Progenitor cell of endocrine pancreas (in vitro differentiated cells): ENCODE measurements at regions not wholly inside any gene's neighbourhood (a gene's known extent, or its start where the extent isn't known, plus 50 kb on each side); places are given as distances from the start of the nearest gene placed in this dataset.

ENCODE experiments used
- DNase-seq: peaks from one replicate; pipeline ENCODE4 v3.0.0; 2021; ENCODE audit warnings: low spot score; ENCODE audit not compliant: unreplicated experiment
- H3K27ac Mint-ChIP-seq: 2 replicates; pipeline ENCODE4 v1.8.0; 2021; ENCODE audit warnings: mild to moderate bottlenecking, moderate library complexity, mixed read lengths
- H3K27me3 Mint-ChIP-seq: 2 replicates; pipeline ENCODE4 v1.8.0; 2021; ENCODE audit warnings: mixed read lengths
- H3K36me3 Mint-ChIP-seq: 2 replicates; pipeline ENCODE4 v1.8.0; 2022; ENCODE audit warnings: mixed read lengths; ENCODE audit not compliant: insufficient read depth
- H3K4me1 Mint-ChIP-seq: 2 replicates; pipeline ENCODE4 v1.8.0; 2021; ENCODE audit warnings: low read depth, mixed read lengths
- H3K4me3 Mint-ChIP-seq: 2 replicates; pipeline ENCODE4 v1.8.0; 2021; ENCODE audit warnings: low read depth, mild to moderate bottlenecking, moderate library complexity, mixed read lengths
- H3K9me3 Mint-ChIP-seq: 2 replicates; pipeline ENCODE4 v1.8.0; 2021; ENCODE audit warnings: low read depth, mixed read lengths
- CTCF ChIP-seq: fragments of 200-600 bp; sonication (generic); IDR thresholded peaks from one replicate; pipeline ENCODE4 v1.5.0; 2021; ENCODE audit warnings: antibody characterized with exemption, mild to moderate bottlenecking; ENCODE audit not compliant: unreplicated experiment

GRCh38 chr1:95954585-95954984 lies 720.6 kb downstream of the RWDD3 start:
- Mint-ChIP-seq H3K27ac (no peak overlapping the region), H3K9me3 (peaks cover 7% of the 10 kb centered on the region), H3K4me1 (peaks cover 18% of the 10 kb centered on the region), H3K4me3 (no peak overlapping the region), H3K27me3 (no peaks in the 10 kb centered on the region), H3K36me3 (no peaks in the 10 kb centered on the region)
- TF ChIP-seq CTCF: no peak
- no peak for DNase-seq

- DNase-seq: no peak
- H3K4me1 Mint-ChIP-seq: peaks cover 18% of the 10 kb centered on the region
- no peaks in the 10 kb centered on the region for H3K27me3 Mint-ChIP-seq
- H3K36me3 Mint-ChIP-seq: no peaks in the 10 kb centered on the region
- peaks cover 12% of the 10 kb centered on the region for H3K9me3 Mint-ChIP-seq
- H3K27ac Mint-ChIP-seq: no peak overlapping the region
- TF ChIP-seq CTCF: no peak
- no peak overlapping the region for H3K4me3 Mint-ChIP-seq
Measured at GRCh38 chr1:95956215-95956614, 722.2 kb downstream of the RWDD3 start.

DNA sequence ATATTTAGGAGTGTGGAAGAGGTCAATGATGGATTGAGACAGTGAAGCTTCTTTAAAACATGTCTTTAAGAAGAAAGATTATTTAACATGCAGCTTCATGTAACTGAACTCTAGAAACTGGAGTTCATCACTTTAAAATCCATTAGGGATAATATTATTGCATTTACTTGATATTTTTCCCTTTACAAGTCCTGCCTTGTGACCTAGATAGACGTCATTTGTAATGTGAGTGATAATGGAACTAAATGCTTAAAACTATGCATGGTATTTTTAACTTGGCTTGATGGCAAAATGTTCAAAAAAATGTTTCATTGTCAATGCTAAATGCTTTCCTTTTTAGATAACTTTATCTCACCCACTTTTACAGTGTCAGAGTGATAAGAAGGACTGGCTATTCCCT lies 723.7 kb downstream of the RWDD3 start:
- Mint-ChIP-seq H3K27me3 (no peaks in the 10 kb centered on the region), H3K9me3 (peaks cover 22% of the 10 kb centered on the region), H3K4me1 (peaks cover 17% of the 10 kb centered on the region), H3K27ac (no peak overlapping the region), H3K36me3 (no peaks in the 10 kb centered on the region), H3K4me3 (no peak overlapping the region)
- TF ChIP-seq CTCF: no peak
- DNase-seq: no peak

DNA sequence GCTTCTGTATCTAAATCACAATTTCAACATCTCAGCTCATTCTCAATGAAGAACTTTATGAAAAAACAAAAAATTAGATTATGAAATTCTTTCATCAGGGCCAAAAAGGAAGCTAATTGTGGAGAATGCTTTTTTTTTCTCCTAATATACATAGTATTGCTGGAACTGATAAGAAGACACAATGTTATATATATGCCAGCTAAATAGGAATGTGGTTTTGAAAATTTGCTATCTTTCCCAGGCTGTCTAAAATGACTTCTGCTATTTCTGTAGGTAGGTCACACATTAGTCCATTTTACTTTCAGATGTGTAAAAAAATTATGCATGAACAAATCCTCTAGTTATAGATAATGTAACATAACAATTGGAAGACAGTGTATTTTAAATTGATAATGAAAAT lies 732.9 kb downstream of the RWDD3 start:
- no peaks in the 10 kb centered on the region for H3K4me1 Mint-ChIP-seq
- no peak for TF ChIP-seq CTCF
- no peaks in the 10 kb centered on the region for H3K36me3 Mint-ChIP-seq
- H3K27me3 Mint-ChIP-seq: no peaks in the 10 kb centered on the region
- no peak for DNase-seq
- no peak overlapping the region for H3K27ac Mint-ChIP-seq
- H3K4me3 Mint-ChIP-seq: no peak overlapping the region
- peaks cover 23% of the 10 kb centered on the region for H3K9me3 Mint-ChIP-seq

DNA sequence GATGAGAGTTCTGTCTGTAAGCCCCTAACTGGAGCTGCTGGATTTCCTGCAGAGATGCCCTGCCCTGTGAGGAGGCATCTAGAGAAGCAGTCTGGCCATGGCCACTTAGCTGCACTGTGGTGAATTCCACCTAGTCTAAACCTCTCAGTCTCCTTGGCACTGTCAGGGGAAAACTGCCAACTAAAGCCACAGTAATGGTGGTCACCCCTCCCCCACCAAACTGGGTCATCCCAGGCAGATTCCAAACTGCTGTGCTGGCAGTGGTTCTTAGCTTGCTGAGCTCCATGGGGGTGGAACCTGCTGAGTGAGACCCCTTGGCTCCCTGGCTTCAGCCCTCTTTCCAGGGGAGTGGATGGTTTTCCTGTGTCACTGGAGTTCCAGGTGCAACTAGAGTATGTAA lies 740.6 kb downstream of the RWDD3 start:
- Mint-ChIP-seq H3K27me3 (no peaks in the 10 kb centered on the region), H3K4me3 (no peak overlapping the region), H3K4me1 (peaks cover 1% of the 10 kb centered on the region)

More for the DNA sequence above, 740.6 kb downstream of the RWDD3 start:
- no peak for DNase-seq
- no peak for TF ChIP-seq CTCF
- peaks cover 11% of the 10 kb centered on the region for H3K9me3 Mint-ChIP-seq
- no peak overlapping the region for H3K27ac Mint-ChIP-seq
- H3K36me3 Mint-ChIP-seq: no peaks in the 10 kb centered on the region
